ENCODE measurements at regions not wholly inside any gene's neighbourhood (a gene's known extent, or its start where the extent isn't known, plus 50 kb on each side); places are given as distances from the start of the nearest gene placed in this dataset.

GRCh38 chr16:7268182-7268581 lies 64.5 kb upstream of the RBFOX1 start:
- Histone ChIP-seq H3K4me3 (no peak overlapping the region), H3K9me2 (ENCODE audit: insufficient read depth) (no peaks in the 10 kb centered on the region), H3K9ac (no peak overlapping the region), H3F3A (ENCODE audit: insufficient read depth) (no peaks in the 10 kb centered on the region), H3K4me1 (ENCODE audit: insufficient read depth) (no peaks in the 10 kb centered on the region), H4K20me1 (ENCODE audit: insufficient read depth) (no peaks in the 10 kb centered on the region), H3K27ac (no peak overlapping the region), H2AFZ (no peak overlapping the region), H3K36me3 (ENCODE audit: low read depth) (no peaks in the 10 kb centered on the region), H3K9me3 (ENCODE audit: low read depth) (no peaks in the 10 kb centered on the region), H3K4me2 (ENCODE audit: unreplicated experiment) (no peak overlapping the region), H3K27me3 (replicated peaks; ENCODE audit: insufficient read depth) (no peaks in the 10 kb centered on the region), H3K79me2 (ENCODE audit: insufficient read depth) (no peaks in the 10 kb centered on the region)
- peak; percentile 24 for DNase-seq
- TF ChIP-seq EZH2phosphoT487 (IDR thresholded peaks at IDR 0.05; ENCODE audit: insufficient read depth, low read depth) = no peak
- no peak for TF ChIP-seq EZH2 (IDR thresholded peaks at IDR 0.05; ENCODE audit: insufficient read depth, poor library complexity, severe bottlenecking)
- 2 to 5% methylated on average over 6 of the region's 6 CpGs for WGBS, 2 experiments (ENCODE audit: low coverage in 1 of 2, low lambda C conversion rate in 2 of 2, missing lambda C conversion rate in 2 of 2)
- in situ Hi-C loops (cut with MboI) = no loop called here

- no peaks in the 10 kb centered on the region for H3K9me3 ChIP-seq (ENCODE audit: low read depth)
- H3K9ac ChIP-seq = no peak overlapping the region
- no peaks in the 10 kb centered on the region for H3K4me1 ChIP-seq (ENCODE audit: insufficient read depth)
- no peak overlapping the region for H3K4me3 ChIP-seq
- no peaks in the 10 kb centered on the region for H3K27me3 ChIP-seq (replicated peaks; ENCODE audit: insufficient read depth)
- WGBS, 2 experiments (ENCODE audit: low coverage in 1 of 2, low lambda C conversion rate in 2 of 2, missing lambda C conversion rate in 2 of 2) = 32 to 39% methylated on average over 11 of the region's 11 CpGs
- no peak for TF ChIP-seq EZH2phosphoT487 (IDR thresholded peaks at IDR 0.05; ENCODE audit: insufficient read depth, low read depth)
- TF ChIP-seq EZH2 (IDR thresholded peaks at IDR 0.05; ENCODE audit: insufficient read depth, poor library complexity, severe bottlenecking) = no peak
- H3K36me3 ChIP-seq (ENCODE audit: low read depth) = no peaks in the 10 kb centered on the region
- no peaks in the 10 kb centered on the region for H3K79me2 ChIP-seq (ENCODE audit: insufficient read depth)
- H4K20me1 ChIP-seq (ENCODE audit: insufficient read depth) = no peaks in the 10 kb centered on the region
- H3K9me2 ChIP-seq (ENCODE audit: insufficient read depth) = no peaks in the 10 kb centered on the region
- in situ Hi-C loops (cut with MboI) = no loop called here
- H3F3A ChIP-seq (ENCODE audit: insufficient read depth) = no peaks in the 10 kb centered on the region
- H3K27ac ChIP-seq = no peak overlapping the region
- DNase-seq = no peak
- H2AFZ ChIP-seq = no peak overlapping the region
- H3K4me2 ChIP-seq (ENCODE audit: unreplicated experiment) = no peak overlapping the region
Measured at GRCh38 chr16:7257016-7257415, 75.6 kb upstream of the RBFOX1 start.

GRCh38 chr16:7246578-7246977 lies 86.1 kb upstream of the RBFOX1 start:
- H3K36me3 ChIP-seq (ENCODE audit: low read depth) = no peaks in the 10 kb centered on the region
- no peak overlapping the region for H3K4me3 ChIP-seq
- no peaks in the 10 kb centered on the region for H3F3A ChIP-seq (ENCODE audit: insufficient read depth)
- TF ChIP-seq EZH2phosphoT487 (IDR thresholded peaks at IDR 0.05; ENCODE audit: insufficient read depth, low read depth) (no peak), EZH2 (IDR thresholded peaks at IDR 0.05; ENCODE audit: insufficient read depth, poor library complexity, severe bottlenecking) (no peak)
- H3K27me3 ChIP-seq (replicated peaks; ENCODE audit: insufficient read depth) = no peaks in the 10 kb centered on the region
- WGBS, 2 experiments (ENCODE audit: low coverage in 1 of 2, low lambda C conversion rate in 2 of 2, missing lambda C conversion rate in 2 of 2) = 15 to 18% methylated on average over 6 of the region's 6 CpGs
- in situ Hi-C loops (cut with MboI) = no loop called here
- no peaks in the 10 kb centered on the region for H3K9me3 ChIP-seq (ENCODE audit: low read depth)
- no peaks in the 10 kb centered on the region for H3K9me2 ChIP-seq (ENCODE audit: insufficient read depth)
- H4K20me1 ChIP-seq (ENCODE audit: insufficient read depth) = no peaks in the 10 kb centered on the region
- H3K4me2 ChIP-seq (ENCODE audit: unreplicated experiment) = no peak overlapping the region
- no peak overlapping the region for H3K27ac ChIP-seq
- H3K4me1 ChIP-seq (ENCODE audit: insufficient read depth) = no peaks in the 10 kb centered on the region
- no peak overlapping the region for H3K9ac ChIP-seq
- peak; percentile 0 for DNase-seq
- no peak overlapping the region for H2AFZ ChIP-seq
- H3K79me2 ChIP-seq (ENCODE audit: insufficient read depth) = no peaks in the 10 kb centered on the region

GRCh38 chr16:7239547-7239946 lies 93.1 kb upstream of the RBFOX1 start:
- Histone ChIP-seq H3K9me2 (ENCODE audit: insufficient read depth) (no peaks in the 10 kb centered on the region), H3K27me3 (replicated peaks; ENCODE audit: insufficient read depth) (no peaks in the 10 kb centered on the region), H3K36me3 (ENCODE audit: low read depth) (no peaks in the 10 kb centered on the region), H4K20me1 (ENCODE audit: insufficient read depth) (no peaks in the 10 kb centered on the region), H3K4me1 (ENCODE audit: insufficient read depth) (no peaks in the 10 kb centered on the region), H3F3A (ENCODE audit: insufficient read depth) (no peaks in the 10 kb centered on the region), H3K9me3 (ENCODE audit: low read depth) (no peaks in the 10 kb centered on the region), H3K9ac (no peak overlapping the region), H3K4me3 (no peak overlapping the region), H3K79me2 (ENCODE audit: insufficient read depth) (no peaks in the 10 kb centered on the region), H3K4me2 (ENCODE audit: unreplicated experiment) (no peak overlapping the region), H3K27ac (no peak overlapping the region), H2AFZ (no peak overlapping the region)
- in situ Hi-C loops (cut with MboI) = no loop called here
- TF ChIP-seq EZH2phosphoT487 (IDR thresholded peaks at IDR 0.05; ENCODE audit: insufficient read depth, low read depth) (no peak), EZH2 (IDR thresholded peaks at IDR 0.05; ENCODE audit: insufficient read depth, poor library complexity, severe bottlenecking) (no peak)
- no peak for DNase-seq
- WGBS, 2 experiments (ENCODE audit: low coverage in 1 of 2, low lambda C conversion rate in 2 of 2, missing lambda C conversion rate in 2 of 2) = 14 to 18% methylated on average over 2 of the region's 2 CpGs

GRCh38 chr16:7236824-7237410 lies 95.7 kb upstream of the RBFOX1 start:
- Histone ChIP-seq H3K9ac (no peak overlapping the region), H3K4me1 (ENCODE audit: insufficient read depth) (no peaks in the 10 kb centered on the region), H3K9me2 (ENCODE audit: insufficient read depth) (no peaks in the 10 kb centered on the region), H3K4me3 (no peak overlapping the region), H2AFZ (no peak overlapping the region), H3K27ac (no peak overlapping the region), H3K4me2 (ENCODE audit: unreplicated experiment) (no peak overlapping the region), H3F3A (ENCODE audit: insufficient read depth) (no peaks in the 10 kb centered on the region), H3K79me2 (ENCODE audit: insufficient read depth) (no peaks in the 10 kb centered on the region), H3K27me3 (replicated peaks; ENCODE audit: insufficient read depth) (no peaks in the 10 kb centered on the region), H3K36me3 (ENCODE audit: low read depth) (no peaks in the 10 kb centered on the region), H3K9me3 (ENCODE audit: low read depth) (no peaks in the 10 kb centered on the region), H4K20me1 (ENCODE audit: insufficient read depth) (no peaks in the 10 kb centered on the region)
- 11 to 13% methylated on average over 6 of the region's 6 CpGs for WGBS, 2 experiments (ENCODE audit: low coverage in 1 of 2, low lambda C conversion rate in 2 of 2, missing lambda C conversion rate in 2 of 2)
- TF ChIP-seq EZH2phosphoT487 (IDR thresholded peaks at IDR 0.05; ENCODE audit: insufficient read depth, low read depth) (no peak), EZH2 (IDR thresholded peaks at IDR 0.05; ENCODE audit: insufficient read depth, poor library complexity, severe bottlenecking) (no peak)
- DNase-seq = no peak
- in situ Hi-C loops (cut with MboI) = no loop called here

Data from GM23248 (cell line).